Loucy (cell line): ENCODE measurements at regions not wholly inside any gene's neighbourhood (a gene's known extent, or its start where the extent isn't known, plus 50 kb on each side); places are given as distances from the start of the nearest gene placed in this dataset.

Experiments
- H2AFZ ChIP-seq: fragments of 200-600 bp; sonication (generic); 2 replicates; pipeline ENCODE4 v1.6.0; 2016; ENCODE audit warnings: antibody characterized with exemption, mild to moderate bottlenecking, low read length, moderate library complexity
- H3F3A ChIP-seq: fragments of 200-600 bp; 2 replicates; pipeline ENCODE4 v1.6.0; 2016; ENCODE audit warnings: antibody characterized with exemption, low read depth, mild to moderate bottlenecking
- H3K27me3 ChIP-seq: fragments of 200-600 bp; sonication (generic); 2 replicates; pipeline ENCODE4 v1.6.1; 2014; ENCODE audit warnings: low read length, mild to moderate bottlenecking; ENCODE audit not compliant: insufficient read depth, poor library complexity, severe bottlenecking
- H3K36me3 ChIP-seq: fragments of 200-600 bp; sonication (generic); 2 replicates; pipeline ENCODE4 v1.6.1; 2016; ENCODE audit warnings: low read length; ENCODE audit not compliant: insufficient read depth
- H3K4me1 ChIP-seq: fragments of 200-600 bp; sonication (generic); 2 replicates; pipeline ENCODE4 v1.5.1; 2014; ENCODE audit warnings: low read length, mild to moderate bottlenecking; ENCODE audit not compliant: insufficient read depth, poor library complexity, severe bottlenecking
- H3K4me2 ChIP-seq: fragments of 200-600 bp; sonication (generic); 2 replicates; pipeline ENCODE4 v1.6.0; 2014; ENCODE audit warnings: antibody characterized with exemption, low read length, low read depth, mild to moderate bottlenecking; ENCODE audit not compliant: poor library complexity, severe bottlenecking
- H3K4me3 ChIP-seq: fragments of 200-600 bp; sonication (generic); 2 replicates; pipeline ENCODE4 v1.5.1; 2014; ENCODE audit warnings: low read length, mild to moderate bottlenecking, mixed read lengths; ENCODE audit not compliant: poor library complexity, severe bottlenecking
- H3K79me2 ChIP-seq: fragments of 200-600 bp; sonication (generic); 2 replicates; pipeline ENCODE4 v1.6.1; 2014; ENCODE audit warnings: low read length; ENCODE audit not compliant: insufficient read depth
- H3K9ac ChIP-seq: fragments of 200-600 bp; sonication (generic); 2 replicates; pipeline ENCODE4 v1.6.0; 2014; ENCODE audit warnings: mild to moderate bottlenecking, low read depth, low read length, moderate library complexity; ENCODE audit not compliant: poor library complexity, severe bottlenecking
- H3K9me2 ChIP-seq: fragments of 200-600 bp; sonication (generic); replicated peaks from 2 replicates; pipeline ENCODE4 v1.6.1; 2016; ENCODE audit warnings: low read depth, low read length, mixed read lengths
- H3K9me3 ChIP-seq: fragments of 200-600 bp; sonication (generic); 2 replicates; pipeline ENCODE4 v1.6.1; 2014; ENCODE audit warnings: mild to moderate bottlenecking, antibody characterized with exemption, low read length, low read depth; ENCODE audit not compliant: insufficient read depth
- H4K20me1 ChIP-seq: fragments of 200-600 bp; sonication (generic); 2 replicates; pipeline ENCODE4 v1.6.0; 2014; ENCODE audit warnings: antibody characterized with exemption, low read length, mild to moderate bottlenecking; ENCODE audit not compliant: insufficient read depth, poor library complexity, severe bottlenecking
- EZH2phosphoT487 ChIP-seq: fragments of 200-600 bp; IDR thresholded peaks from 2 replicates; pipeline ENCODE4 v1.6.1; 2018; ENCODE audit warnings: antibody characterized with exemption, mild to moderate bottlenecking, moderate library complexity, borderline replicate concordance
- TF ChIP-seq, protein P1 (sequence below): fragments of 200-600 bp; sonication (generic); conservative IDR thresholded peaks from 2 replicates; pipeline ENCODE4 v1.5.1; 2014; ENCODE audit warnings: mild to moderate bottlenecking, antibody characterized with exemption, low read length

DNA sequence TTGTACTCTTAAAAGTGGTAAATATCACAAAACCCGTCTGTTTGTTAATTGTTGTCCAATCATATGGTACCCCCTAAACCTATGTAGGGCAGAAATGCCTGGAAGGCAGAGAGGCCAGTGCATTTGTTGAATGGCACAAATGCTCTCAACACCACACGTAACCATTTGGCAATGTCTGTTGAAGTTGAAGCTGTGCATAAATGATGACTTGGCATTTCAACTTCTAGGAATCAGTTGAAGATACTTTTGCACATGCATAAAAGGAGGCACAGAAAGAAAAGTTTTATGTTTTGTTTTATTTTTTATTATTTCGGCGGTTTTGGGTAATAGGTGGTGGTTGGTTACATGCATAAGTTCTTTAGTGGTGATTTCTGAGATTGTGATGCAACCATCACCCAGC lies 246.6 kb downstream of the TAF11L14 start:
- Histone ChIP-seq H3K4me2 (no peak overlapping the region), H4K20me1 (no peaks in the 10 kb centered on the region), H3K9ac (no peak overlapping the region), H3K27me3 (no peaks in the 10 kb centered on the region), H3K9me3 (no peaks in the 10 kb centered on the region), H3F3A (no peaks in the 10 kb centered on the region), H2AFZ (no peak overlapping the region), H3K4me1 (no peaks in the 10 kb centered on the region), H3K9me2 (no peaks in the 10 kb centered on the region), H3K79me2 (no peaks in the 10 kb centered on the region), H3K36me3 (no peaks in the 10 kb centered on the region), H3K4me3 (no peak overlapping the region)
- TF ChIP-seq EZH2phosphoT487: no peak
- TF ChIP-seq, protein P1, sequence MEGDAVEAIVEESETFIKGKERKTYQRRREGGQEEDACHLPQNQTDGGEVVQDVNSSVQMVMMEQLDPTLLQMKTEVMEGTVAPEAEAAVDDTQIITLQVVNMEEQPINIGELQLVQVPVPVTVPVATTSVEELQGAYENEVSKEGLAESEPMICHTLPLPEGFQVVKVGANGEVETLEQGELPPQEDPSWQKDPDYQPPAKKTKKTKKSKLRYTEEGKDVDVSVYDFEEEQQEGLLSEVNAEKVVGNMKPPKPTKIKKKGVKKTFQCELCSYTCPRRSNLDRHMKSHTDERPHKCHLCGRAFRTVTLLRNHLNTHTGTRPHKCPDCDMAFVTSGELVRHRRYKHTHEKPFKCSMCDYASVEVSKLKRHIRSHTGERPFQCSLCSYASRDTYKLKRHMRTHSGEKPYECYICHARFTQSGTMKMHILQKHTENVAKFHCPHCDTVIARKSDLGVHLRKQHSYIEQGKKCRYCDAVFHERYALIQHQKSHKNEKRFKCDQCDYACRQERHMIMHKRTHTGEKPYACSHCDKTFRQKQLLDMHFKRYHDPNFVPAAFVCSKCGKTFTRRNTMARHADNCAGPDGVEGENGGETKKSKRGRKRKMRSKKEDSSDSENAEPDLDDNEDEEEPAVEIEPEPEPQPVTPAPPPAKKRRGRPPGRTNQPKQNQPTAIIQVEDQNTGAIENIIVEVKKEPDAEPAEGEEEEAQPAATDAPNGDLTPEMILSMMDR: no peak

DNA sequence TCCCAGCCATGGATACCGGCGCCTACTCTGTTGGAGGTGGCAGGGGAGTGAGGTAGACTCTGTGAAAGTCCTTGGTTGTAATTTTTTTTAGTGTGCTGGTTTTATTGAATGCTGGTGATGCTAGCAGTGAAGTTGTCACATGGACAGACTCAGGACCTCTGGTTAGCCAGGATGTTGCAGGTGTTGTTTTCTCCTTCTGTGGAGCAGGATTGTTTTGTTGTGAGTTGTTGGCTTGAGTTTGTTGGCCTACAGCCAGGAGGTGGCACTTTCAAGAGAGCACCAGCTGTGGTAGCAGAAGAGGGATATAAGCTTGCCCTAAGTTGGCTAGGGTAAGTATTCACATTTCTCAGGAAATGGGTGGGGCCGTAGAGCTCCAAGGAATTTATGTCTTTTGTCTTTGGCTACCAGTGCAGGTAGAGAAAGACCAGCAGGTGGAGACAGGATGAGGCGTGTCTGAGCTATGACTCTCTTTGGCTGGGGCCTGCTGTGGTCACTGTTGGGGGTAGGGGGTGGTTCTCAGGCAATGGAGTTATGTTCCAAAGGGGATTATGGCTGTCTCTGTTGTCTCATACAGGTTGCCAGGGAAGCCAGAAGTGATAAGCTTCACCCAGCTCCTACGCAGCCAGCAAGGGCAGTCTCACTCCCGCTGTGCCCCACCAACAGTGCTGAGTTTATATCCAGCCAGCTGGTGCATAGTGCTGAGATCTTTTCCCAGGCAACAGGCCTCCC lies 248.7 kb downstream of the TAF11L14 start:
- Histone ChIP-seq H2AFZ (no peak overlapping the region), H3K36me3 (no peaks in the 10 kb centered on the region), H3K9me2 (no peaks in the 10 kb centered on the region), H3K4me2 (no peak overlapping the region), H3F3A (no peaks in the 10 kb centered on the region), H3K79me2 (no peaks in the 10 kb centered on the region), H3K4me3 (no peak overlapping the region), H3K9me3 (no peaks in the 10 kb centered on the region), H3K4me1 (no peaks in the 10 kb centered on the region), H3K9ac (no peak overlapping the region), H3K27me3 (no peaks in the 10 kb centered on the region), H4K20me1 (no peaks in the 10 kb centered on the region)
- no peak for TF ChIP-seq EZH2phosphoT487

DNA sequence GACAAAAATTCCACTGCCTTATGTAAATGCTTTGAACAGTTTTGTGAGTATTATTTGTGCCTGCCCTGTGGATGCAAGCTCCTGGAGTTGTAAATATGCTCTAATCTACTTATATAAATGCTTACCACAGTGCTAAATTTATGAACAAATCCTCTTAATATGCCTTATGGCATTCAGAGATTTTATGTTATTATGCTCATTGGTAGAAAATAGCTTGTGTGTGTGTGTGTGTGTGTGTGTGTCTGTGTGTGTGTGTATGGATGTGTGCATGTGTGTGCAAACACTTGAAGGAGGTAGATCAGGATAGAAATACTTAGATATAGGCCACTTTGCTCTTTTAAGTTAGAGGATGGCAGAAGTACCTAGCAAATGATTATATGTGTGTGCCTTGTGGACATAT lies 253.9 kb downstream of the TAF11L14 start:
- no peaks in the 10 kb centered on the region for H3K9me3 ChIP-seq
- no peaks in the 10 kb centered on the region for H3K36me3 ChIP-seq
- no peak overlapping the region for H3K4me2 ChIP-seq
- no peak for TF ChIP-seq EZH2phosphoT487
- TF ChIP-seq, protein P1: no peak
- no peaks in the 10 kb centered on the region for H3K79me2 ChIP-seq
- no peaks in the 10 kb centered on the region for H3K4me1 ChIP-seq
- no peak overlapping the region for H2AFZ ChIP-seq
- no peaks in the 10 kb centered on the region for H3F3A ChIP-seq
- H3K9ac ChIP-seq: no peak overlapping the region
- H4K20me1 ChIP-seq: no peaks in the 10 kb centered on the region
- no peaks in the 10 kb centered on the region for H3K9me2 ChIP-seq
- H3K4me3 ChIP-seq: no peak overlapping the region
- H3K27me3 ChIP-seq: no peaks in the 10 kb centered on the region

DNA sequence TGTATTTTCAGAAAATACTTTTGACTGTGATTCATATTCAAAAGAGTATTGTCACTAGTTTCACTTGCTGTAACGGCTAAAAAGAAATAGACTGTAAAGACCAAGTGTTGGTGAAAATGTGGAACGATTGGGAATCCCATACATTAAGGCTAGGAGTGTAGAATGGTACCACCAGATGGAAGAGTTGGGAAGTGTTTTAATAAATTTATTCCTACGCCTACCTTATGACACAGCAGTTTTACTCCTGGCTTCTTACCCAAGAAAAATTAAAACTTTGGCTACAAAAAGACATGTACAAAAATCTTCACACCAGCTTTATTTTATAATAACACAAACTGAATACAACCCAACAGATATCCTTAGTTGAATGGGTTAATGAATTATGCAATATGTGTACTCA lies 256.2 kb downstream of the TAF11L14 start:
- no peak overlapping the region for H3K4me3 ChIP-seq
- H3K36me3 ChIP-seq: no peaks in the 10 kb centered on the region
- H3K9ac ChIP-seq: no peak overlapping the region
- H3F3A ChIP-seq: no peaks in the 10 kb centered on the region
- H3K27me3 ChIP-seq: no peaks in the 10 kb centered on the region
- H2AFZ ChIP-seq: no peak overlapping the region
- H3K79me2 ChIP-seq: no peaks in the 10 kb centered on the region
- H3K9me2 ChIP-seq: no peaks in the 10 kb centered on the region
- H4K20me1 ChIP-seq: no peaks in the 10 kb centered on the region
- no peak for TF ChIP-seq EZH2phosphoT487
- TF ChIP-seq, protein P1: no peak
- no peak overlapping the region for H3K4me2 ChIP-seq
- no peaks in the 10 kb centered on the region for H3K9me3 ChIP-seq
- H3K4me1 ChIP-seq: no peaks in the 10 kb centered on the region
